ENCODE measurements at regions not wholly inside any gene's neighbourhood (a gene's known extent, or its start where the extent isn't known, plus 50 kb on each side); places are given as distances from the start of the nearest gene placed in this dataset.

DNA sequence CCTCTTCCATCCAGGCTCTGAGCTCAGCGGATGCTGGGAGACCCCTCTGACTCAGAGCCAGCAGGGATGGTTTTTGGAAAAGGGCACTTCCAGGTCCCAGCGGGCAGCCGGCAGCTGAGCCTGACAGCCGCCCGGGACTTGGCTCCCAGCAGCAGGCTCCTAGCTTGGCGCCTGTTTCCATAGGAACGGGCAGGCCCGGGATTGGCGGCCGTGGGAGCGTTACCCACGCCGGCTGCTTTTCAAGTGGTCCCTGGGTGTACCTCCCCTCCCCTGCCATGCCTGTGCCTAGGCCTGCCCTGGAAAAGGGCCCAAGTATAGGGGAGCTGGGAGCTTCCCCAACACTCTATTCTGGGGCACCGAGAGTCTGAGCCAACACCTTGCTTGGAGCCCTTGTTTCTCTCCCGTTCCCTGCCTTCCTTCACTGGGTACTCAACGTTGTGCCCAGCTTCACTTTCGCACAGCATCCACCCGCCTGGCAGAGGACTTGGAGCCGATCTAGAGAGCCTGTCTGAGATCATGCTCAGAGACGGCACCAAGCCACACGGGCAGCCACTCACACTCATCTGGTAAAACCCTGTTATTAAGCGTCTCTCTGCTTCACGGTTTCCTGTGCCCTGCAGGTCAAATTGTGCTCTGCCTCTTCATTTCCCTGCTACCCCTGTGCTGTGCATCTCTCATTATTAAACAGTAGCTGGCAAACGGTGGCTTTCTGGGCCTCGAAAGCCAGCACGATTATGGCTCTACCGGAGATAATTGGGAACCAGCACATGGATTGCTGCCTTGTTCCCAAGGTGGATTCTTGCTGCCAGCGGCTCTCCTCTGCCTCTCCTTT, 521.5 kb downstream of the BCOR start:
- peaks cover 0 to 16% of the 10 kb centered on the region in 2 experiments; a peak in 2 of 5 replicates for H3K27me3 ChIP-seq (ENCODE audit: control insufficient read depth in 2 of 2, insufficient read depth in 2 of 2, low read length in 2 of 2)
- FAIRE-seq (no peak), ATAC-seq (no peak), DNase-seq (ENCODE audit: extremely low read depth in 1 of 4, low spot score in 3 of 4) (no peak)
- no peaks in the 10 kb centered on the region for H3K9me1 ChIP-seq (ENCODE audit: control insufficient read depth, insufficient read depth, low read length)
- H3K79me2 ChIP-seq (ENCODE audit: control insufficient read depth, insufficient read depth, low read length): no peaks in the 10 kb centered on the region
- CTCF ChIA-PET (ENCODE audit: low intra/inter-chr PET ratio): no interaction called here
- intact Hi-C loops (cut with micrococcal nuclease) (no loop called here), in situ Hi-C loops (cut with MboI) (no loop called here)
- H3K36me3 ChIP-seq (ENCODE audit: control insufficient read depth, insufficient read depth, low read length): no peaks in the 10 kb centered on the region
- no peak overlapping the region for H3K4me2 ChIP-seq (ENCODE audit: insufficient read depth, low read length)
- POLR2A ChIA-PET: interaction anchor here (0.8 kb wide), 1 partner anchor 315 kb away, joined by 3 read pairs; no protein-coding TSS in a partner anchor
- no peak overlapping the region; a peak in 1 of 4 replicates for H3K9ac ChIP-seq (ENCODE audit: insufficient read depth in 1 of 2, low read depth in 2 of 2, low read length in 2 of 2)
- no peak overlapping the region for H3K4me3 ChIP-seq
- no TSS peak for BruUV-seq (replicated peaks)
- no peak for TF ChIP-seq PTTG1 (tag; IDR thresholded peaks at IDR 0.05; ENCODE audit: low read depth)
- no peak for TF ChIP-seq GTF2F1 (IDR thresholded peaks at IDR 0.05; ENCODE audit: low read depth, low read length)
- H3K4me1 ChIP-seq (replicated peaks in 1 of 2; ENCODE audit: control insufficient read depth in 2 of 2, insufficient read depth in 2 of 2, low read length in 2 of 2): no peaks in the 10 kb centered on the region
- 12% methylated on average over 15 of the region's 28 CpGs for WGBS (ENCODE audit: insufficient coverage, low coverage, missing lambda C conversion rate)
- H3K9me3 ChIP-seq (replicated peaks; ENCODE audit: control insufficient read depth, insufficient read depth, low read depth, low read length): no peaks in the 10 kb centered on the region
- H3K27ac ChIP-seq (ENCODE audit: extremely low read depth, low read depth, low read length): no peak overlapping the region
- no peaks in the 10 kb centered on the region for H4K20me1 ChIP-seq (replicated peaks; ENCODE audit: control insufficient read depth, insufficient read depth, low read length)
- H2AFZ ChIP-seq (ENCODE audit: low read depth, low read length): no peak overlapping the region

DNA sequence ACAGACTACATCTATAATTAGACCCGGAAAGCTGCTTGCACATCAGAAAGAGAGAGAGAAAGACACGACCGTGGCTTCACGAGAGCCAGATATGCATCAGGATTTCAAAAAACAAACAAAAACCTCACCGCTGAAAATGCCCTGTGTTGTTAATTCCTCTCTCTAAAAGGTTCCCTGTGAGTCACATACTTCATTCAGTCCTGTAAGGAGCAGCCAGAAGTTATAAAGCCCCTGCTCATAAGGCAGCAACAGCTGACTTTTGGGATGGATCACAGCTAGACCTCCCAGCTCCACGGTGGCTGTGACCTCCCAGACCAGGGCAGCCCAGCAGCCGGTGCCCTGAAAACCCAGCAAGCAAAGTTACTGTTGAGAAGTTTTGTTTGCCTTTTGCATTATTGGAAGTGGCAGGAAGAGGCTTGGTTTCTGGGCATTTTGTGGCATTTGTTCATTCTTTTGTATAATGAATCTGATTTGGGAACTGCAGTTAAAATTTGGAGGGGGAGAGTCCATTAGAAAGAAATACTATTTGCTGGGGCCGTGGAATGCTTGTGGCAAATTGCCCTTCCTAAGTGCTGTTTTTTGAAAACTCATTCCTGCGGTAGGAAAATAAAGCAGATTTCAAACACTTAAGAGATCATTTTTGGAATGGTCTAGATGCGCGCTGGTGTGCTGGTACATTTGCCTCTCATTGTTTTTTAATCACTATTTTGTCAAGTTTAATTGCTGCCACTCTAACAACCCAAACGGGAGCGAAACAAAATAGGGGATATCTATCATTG, 520.4 kb downstream of the BCOR start:
- no peak overlapping the region for H3K4me2 ChIP-seq (ENCODE audit: insufficient read depth, low read length)
- no peaks in the 10 kb centered on the region for H3K36me3 ChIP-seq (ENCODE audit: control insufficient read depth, insufficient read depth, low read length)
- no peak for DNase-seq (ENCODE audit: extremely low read depth in 1 of 4, low spot score in 3 of 4)
- CTCF ChIA-PET (ENCODE audit: low intra/inter-chr PET ratio): no interaction called here
- H3K9me1 ChIP-seq (ENCODE audit: control insufficient read depth, insufficient read depth, low read length): no peaks in the 10 kb centered on the region
- intact Hi-C loops (cut with micrococcal nuclease) (no loop called here), in situ Hi-C loops (cut with MboI) (no loop called here)
- no peaks in the 10 kb centered on the region for H3K79me2 ChIP-seq (ENCODE audit: control insufficient read depth, insufficient read depth, low read length)
- H3K9ac ChIP-seq (ENCODE audit: insufficient read depth in 1 of 2, low read depth in 2 of 2, low read length in 2 of 2): no peak overlapping the region
- no peak overlapping the region for H3K27ac ChIP-seq (ENCODE audit: extremely low read depth, low read depth, low read length)
- no TSS peak for BruUV-seq (replicated peaks)
- 31% methylated on average over 10 of the region's 13 CpGs for WGBS (ENCODE audit: insufficient coverage, low coverage, missing lambda C conversion rate)
- H3K4me3 ChIP-seq: no peak overlapping the region
- H3K4me1 ChIP-seq (replicated peaks in 1 of 2; ENCODE audit: control insufficient read depth in 2 of 2, insufficient read depth in 2 of 2, low read length in 2 of 2): no peaks in the 10 kb centered on the region; a peak in 1 of 5 replicates
- no peak for TF ChIP-seq NR3C1 (CRISPR knock-in tag; IDR thresholded peaks at IDR 0.05)
- TF ChIP-seq, protein P1, sequence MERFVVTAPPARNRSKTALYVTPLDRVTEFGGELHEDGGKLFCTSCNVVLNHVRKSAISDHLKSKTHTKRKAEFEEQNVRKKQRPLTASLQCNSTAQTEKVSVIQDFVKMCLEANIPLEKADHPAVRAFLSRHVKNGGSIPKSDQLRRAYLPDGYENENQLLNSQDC (CRISPR knock-in tag; IDR thresholded peaks at IDR 0.05): no peak
- H3K27me3 ChIP-seq (ENCODE audit: control insufficient read depth in 2 of 2, insufficient read depth in 2 of 2, low read length in 2 of 2): peaks cover 0 to 16% of the 10 kb centered on the region in 2 experiments; a peak in 2 of 5 replicates
- POLR2A ChIA-PET: no interaction called here
- no peaks in the 10 kb centered on the region for H3K9me3 ChIP-seq (replicated peaks; ENCODE audit: control insufficient read depth, insufficient read depth, low read depth, low read length)
- H2AFZ ChIP-seq (ENCODE audit: low read depth, low read length): no peak overlapping the region
- no peak for FAIRE-seq
- H4K20me1 ChIP-seq (replicated peaks; ENCODE audit: control insufficient read depth, insufficient read depth, low read length): no peaks in the 10 kb centered on the region
- no peak for ATAC-seq
